HG02970 (cell line): ENCODE measurements at regions not wholly inside any gene's neighbourhood (a gene's known extent, or its start where the extent isn't known, plus 50 kb on each side); places are given as distances from the start of the nearest gene placed in this dataset.
"Not testable (repeated sequence)": the region's sequence is repeated elsewhere in the genome, so short reads cannot be mapped to it uniquely, and the experiment has no call there.

Source experiments
- ATAC-seq: cut with Tn5 transposase; IDR thresholded peaks from one replicate; pipeline ENCODE4 v1.9.1; 2021; ENCODE audit warnings: mild to moderate bottlenecking, moderate library complexity, moderate number of reproducible peaks; ENCODE audit not compliant: unreplicated experiment, low FRiP score

GRCh38 chr9:91017245-91017644, 215.6 kb downstream of the SYK start:
- ATAC-seq: no peak

GRCh38 chr9:91019871-91020270, 218.3 kb downstream of the SYK start:
- ATAC-seq: not testable (repeated sequence)

GRCh38 chr9:91021656-91022055, 220.0 kb downstream of the SYK start:
- not testable (repeated sequence) for ATAC-seq

- no peak for ATAC-seq
Measured at GRCh38 chr9:91023741-91024140, 222.1 kb downstream of the SYK start.

- ATAC-seq: no peak
Measured at GRCh38 chr9:91024841-91025240, 223.2 kb downstream of the SYK start.

- no peak for ATAC-seq
Measured at GRCh38 chr9:91025856-91026255, 224.2 kb downstream of the SYK start.

GRCh38 chr9:91026266-91026665, 224.6 kb downstream of the SYK start:
- no peak for ATAC-seq

GRCh38 chr9:91027005-91027404, 225.4 kb downstream of the SYK start:
- ATAC-seq: no peak

- no peak for ATAC-seq
Measured at GRCh38 chr9:91028166-91028827, 226.7 kb downstream of the SYK start.

- ATAC-seq: no peak
Measured at GRCh38 chr9:91029650-91030361, 228.2 kb downstream of the SYK start.

GRCh38 chr9:91032121-91032531, 230.5 kb downstream of the SYK start:
- no peak for ATAC-seq

GRCh38 chr9:91033270-91033669, 231.7 kb downstream of the SYK start:
- no peak for ATAC-seq

GRCh38 chr9:91033797-91034196, 232.2 kb downstream of the SYK start:
- ATAC-seq: no peak

- ATAC-seq: no peak
Measured at GRCh38 chr9:91034521-91034920, 232.9 kb downstream of the SYK start.

- no peak for ATAC-seq
Measured at GRCh38 chr9:91034976-91035824, 233.6 kb downstream of the SYK start.

- no peak for ATAC-seq
Measured at GRCh38 chr9:91035825-91036208, 234.2 kb downstream of the SYK start.

- no peak for ATAC-seq
Measured at GRCh38 chr9:91036356-91036755, 234.7 kb downstream of the SYK start.

- ATAC-seq: no peak
Measured at GRCh38 chr9:91036826-91037510, 235.3 kb downstream of the SYK start.

GRCh38 chr9:91037511-91038482, 236.2 kb downstream of the SYK start:
- ATAC-seq: no peak
